ENCODE measurements at regions not wholly inside any gene's neighbourhood (a gene's known extent, or its start where the extent isn't known, plus 50 kb on each side); places are given as distances from the start of the nearest gene placed in this dataset.

DNA sequence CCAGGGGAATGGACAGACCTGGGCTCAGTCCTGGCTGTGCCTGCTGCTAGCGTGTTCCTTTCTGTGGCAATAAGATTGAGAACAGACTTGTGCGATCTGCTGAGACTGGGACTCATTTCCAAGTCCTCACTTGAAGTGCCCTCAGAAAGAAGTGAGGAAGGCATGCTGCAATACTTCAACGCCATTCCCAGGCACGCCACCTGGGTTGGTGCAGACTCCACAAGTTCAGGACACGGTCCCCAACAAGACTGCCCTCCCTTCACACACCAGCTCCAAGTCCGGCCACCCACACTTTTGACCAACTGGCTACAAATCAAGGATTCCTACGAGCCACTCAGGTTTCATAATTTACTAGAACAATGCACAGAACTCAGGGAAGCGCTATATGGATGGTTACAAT is 391.8 kb upstream of the SULF2 start:
- intact Hi-C loops (cut with DNase I; ENCODE audit: low total_unique reads) = no loop called here
- H3K36me3 ChIP-seq = no peaks in the 10 kb centered on the region
- H3K4me1 ChIP-seq = peaks cover 0 to 6% of the 10 kb centered on the region in 2 donors
- no peaks in the 10 kb centered on the region for H3K9me3 ChIP-seq
- H3K27ac ChIP-seq = peak overlapping the region; percentile 35 to 56
- TF ChIP-seq POLR2A (IDR thresholded peaks at IDR 0.05) = no peak
- TF ChIP-seq CTCF (IDR thresholded peaks at IDR 0.05) = no peak
- no peaks in the 10 kb centered on the region for H3K27me3 ChIP-seq
- H3K4me3 ChIP-seq = no peak overlapping the region
- no peak for DNase-seq

- H3K4me3 ChIP-seq = no peak overlapping the region
- no peak for DNase-seq
- H3K27ac ChIP-seq = peak overlapping the region; percentile 35 to 56
- TF ChIP-seq POLR2A (IDR thresholded peaks at IDR 0.05) (no peak), CTCF (IDR thresholded peaks at IDR 0.05) (no peak)
- intact Hi-C loops (cut with DNase I; ENCODE audit: low total_unique reads) = no loop called here
- no peaks in the 10 kb centered on the region for H3K36me3 ChIP-seq
- no peaks in the 10 kb centered on the region for H3K27me3 ChIP-seq
- no peaks in the 10 kb centered on the region for H3K9me3 ChIP-seq
- H3K4me1 ChIP-seq = peaks cover 0 to 6% of the 10 kb centered on the region in 2 donors
Measured at GRCh38 chr20:48176139-48176538, 390.9 kb upstream of the SULF2 start.

DNA sequence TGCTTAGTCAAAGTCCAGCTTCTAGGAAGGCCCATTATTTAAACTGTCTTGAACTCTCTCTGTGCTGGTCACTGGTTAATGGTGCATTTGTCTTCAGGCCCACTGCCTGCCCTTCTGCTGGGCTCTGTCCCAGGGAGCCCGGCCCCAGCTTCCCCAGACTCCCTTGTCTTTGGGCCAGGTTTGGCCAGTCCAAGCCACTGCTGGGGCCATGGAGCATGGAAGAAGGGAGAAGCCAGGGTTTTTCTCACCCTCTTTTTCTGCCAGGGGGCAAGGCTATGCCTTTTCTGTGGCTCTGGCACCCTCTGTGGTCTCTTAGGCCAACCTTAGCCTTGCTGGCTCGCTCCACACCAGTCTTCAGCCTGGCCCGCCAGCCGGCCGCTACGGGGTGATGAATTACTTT is 390.0 kb upstream of the SULF2 start:
- intact Hi-C loops (cut with DNase I; ENCODE audit: low total_unique reads) = no loop called here
- DNase-seq = no peak

GRCh38 chr20:48172357-48172702 is 387.0 kb upstream of the SULF2 start:
- no peak overlapping the region for H3K27ac ChIP-seq
- intact Hi-C loops (cut with DNase I; ENCODE audit: low total_unique reads) = no loop called here
- no peaks in the 10 kb centered on the region for H3K27me3 ChIP-seq
- H3K4me1 ChIP-seq = no peaks in the 10 kb centered on the region
- TF ChIP-seq CTCF (IDR thresholded peaks at IDR 0.05) = no peak
- no peak for TF ChIP-seq POLR2A (IDR thresholded peaks at IDR 0.05)
- DNase-seq = no peak
- no peak overlapping the region for H3K4me3 ChIP-seq
- H3K9me3 ChIP-seq = no peaks in the 10 kb centered on the region
- no peaks in the 10 kb centered on the region for H3K36me3 ChIP-seq

More for the DNA sequence above, 390.0 kb upstream of the SULF2 start:
- Histone ChIP-seq H3K4me1 (peaks cover 0 to 6% of the 10 kb centered on the region in 2 donors), H3K4me3 (no peak overlapping the region), H3K27ac (no peak overlapping the region), H3K36me3 (no peaks in the 10 kb centered on the region), H3K9me3 (no peaks in the 10 kb centered on the region), H3K27me3 (no peaks in the 10 kb centered on the region)
- TF ChIP-seq POLR2A (IDR thresholded peaks at IDR 0.05) (no peak), CTCF (IDR thresholded peaks at IDR 0.05) (no peak)

- Histone ChIP-seq H3K4me1 (no peaks in the 10 kb centered on the region), H3K27ac (no peak overlapping the region), H3K36me3 (no peaks in the 10 kb centered on the region), H3K27me3 (no peaks in the 10 kb centered on the region), H3K4me3 (no peak overlapping the region), H3K9me3 (no peaks in the 10 kb centered on the region)
- no peak for DNase-seq
- intact Hi-C loops (cut with DNase I; ENCODE audit: low total_unique reads) = no loop called here
- TF ChIP-seq POLR2A (IDR thresholded peaks at IDR 0.05) (no peak), CTCF (IDR thresholded peaks at IDR 0.05) (no peak)
Measured at GRCh38 chr20:48171626-48172356, 386.5 kb upstream of the SULF2 start.
